NAMALWA (cell line): ENCODE measurements at regions not wholly inside any gene's neighbourhood (a gene's known extent, or its start where the extent isn't known, plus 50 kb on each side); places are given as distances from the start of the nearest gene placed in this dataset.

Source experiments
- DNase-seq: peaks from one replicate; pipeline ENCODE4 v3.0.0-alpha.2; 2015; ENCODE audit warnings: low spot score

DNA sequence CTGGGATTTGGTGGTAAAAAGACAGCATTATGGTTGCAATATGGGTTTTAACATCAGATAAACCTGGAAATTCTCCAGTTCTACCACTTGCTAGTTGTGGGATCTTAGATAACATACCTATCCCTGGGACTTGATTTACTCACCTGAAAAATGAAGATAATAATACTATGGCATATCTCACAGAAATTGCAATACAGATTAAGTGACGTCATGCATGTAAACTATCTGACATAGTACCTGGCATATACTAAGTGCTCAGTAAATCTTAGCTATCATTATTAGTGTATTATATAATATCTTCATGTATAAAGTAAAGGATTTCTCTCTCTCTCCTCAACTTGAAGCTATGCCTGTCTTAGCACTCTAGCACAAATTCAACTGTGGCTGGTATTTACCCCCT, 192.5 kb downstream of the PCDH19 start:
- no peak for DNase-seq

DNA sequence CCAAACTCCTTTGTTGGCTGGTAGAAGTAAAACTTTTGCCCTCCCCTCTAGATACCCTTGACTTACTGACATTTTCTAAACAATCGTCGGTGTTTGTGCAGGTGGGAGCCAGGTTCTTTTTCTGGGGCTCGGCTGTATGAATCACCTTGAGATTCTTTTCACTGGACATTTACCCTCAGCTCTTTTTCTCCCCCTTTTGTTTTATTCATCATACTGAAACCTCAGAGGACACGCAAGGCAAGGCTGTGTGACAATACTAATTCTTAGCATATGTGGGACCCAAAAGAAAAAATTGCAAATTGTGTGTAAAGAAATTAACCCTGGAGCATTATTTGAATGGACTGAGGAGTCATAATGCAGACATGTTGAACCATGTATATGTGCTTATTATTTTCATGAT, 194.0 kb downstream of the PCDH19 start:
- DNase-seq, result no peak

DNA sequence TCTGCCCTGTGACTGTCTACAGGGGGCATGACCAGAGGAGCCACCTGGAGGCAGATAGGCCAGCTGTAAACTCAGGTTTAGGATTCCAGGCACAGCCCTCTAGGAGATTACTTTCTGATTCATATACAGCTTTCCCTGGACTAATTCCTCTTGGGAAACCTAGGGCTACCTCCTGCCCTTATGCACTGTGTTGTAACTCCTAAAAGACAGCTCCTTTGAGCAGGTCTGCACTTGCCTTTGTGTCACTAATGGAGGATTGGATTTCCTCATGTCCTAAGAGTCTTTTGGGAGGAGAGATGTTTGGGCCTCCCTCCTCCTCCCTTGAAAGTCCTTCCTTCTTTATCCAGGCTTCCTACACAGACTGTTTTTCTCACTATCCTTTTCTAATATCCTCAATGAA, 202.0 kb downstream of the PCDH19 start:
- no peak for DNase-seq

DNA sequence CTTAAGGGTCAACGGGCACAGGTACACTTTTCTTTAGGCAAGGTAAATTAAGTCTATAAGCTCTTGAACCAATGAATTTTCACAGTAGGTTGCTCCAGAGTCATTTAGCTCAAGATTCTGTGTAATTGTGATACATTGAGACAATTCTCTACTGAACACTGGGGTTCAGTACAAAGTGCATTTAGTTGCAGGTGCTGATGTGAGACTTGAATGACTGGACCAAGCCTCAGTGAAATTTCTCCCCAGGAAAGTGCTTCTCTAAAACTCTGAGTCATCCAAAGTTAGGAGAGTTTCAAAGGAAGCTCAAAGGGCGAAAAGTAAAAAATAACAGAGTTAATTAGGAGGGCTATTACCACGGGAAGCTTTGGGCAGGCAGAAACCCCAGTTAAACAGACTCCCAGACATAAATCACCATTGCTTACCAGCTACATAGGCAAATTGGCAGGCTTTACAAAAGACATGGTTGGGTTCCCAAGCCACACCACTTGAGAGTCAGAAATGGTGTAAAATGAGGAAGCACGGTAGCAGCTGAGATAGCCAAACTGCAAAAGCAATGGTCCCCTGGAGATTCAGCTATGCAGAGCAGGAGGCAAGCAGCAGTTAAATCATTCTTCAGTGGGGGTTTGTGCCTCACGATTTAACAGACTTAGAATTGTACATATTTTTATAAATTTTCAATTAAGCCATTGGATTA, 202.6 kb downstream of the PCDH19 start:
- DNase-seq, result peak; percentile 0

DNA sequence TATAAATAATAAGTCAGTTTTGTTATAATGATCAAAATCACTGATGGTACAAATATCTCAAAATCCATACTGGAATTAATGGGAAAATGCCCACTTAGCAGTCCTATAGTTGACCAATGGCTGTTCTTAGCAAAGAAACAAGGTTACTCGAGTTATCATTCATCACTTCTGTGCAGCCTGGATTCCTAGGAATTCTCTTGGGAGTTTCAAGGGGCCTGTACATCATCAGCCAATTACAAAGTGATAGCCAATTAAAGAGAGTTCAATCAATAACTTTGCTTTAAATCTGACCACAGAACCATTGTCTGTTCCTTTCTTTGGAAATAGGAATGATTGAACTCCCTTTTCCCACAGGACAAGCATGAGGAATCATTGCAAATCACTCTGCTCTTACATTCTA, 205.5 kb downstream of the PCDH19 start:
- DNase-seq, result no peak

DNA sequence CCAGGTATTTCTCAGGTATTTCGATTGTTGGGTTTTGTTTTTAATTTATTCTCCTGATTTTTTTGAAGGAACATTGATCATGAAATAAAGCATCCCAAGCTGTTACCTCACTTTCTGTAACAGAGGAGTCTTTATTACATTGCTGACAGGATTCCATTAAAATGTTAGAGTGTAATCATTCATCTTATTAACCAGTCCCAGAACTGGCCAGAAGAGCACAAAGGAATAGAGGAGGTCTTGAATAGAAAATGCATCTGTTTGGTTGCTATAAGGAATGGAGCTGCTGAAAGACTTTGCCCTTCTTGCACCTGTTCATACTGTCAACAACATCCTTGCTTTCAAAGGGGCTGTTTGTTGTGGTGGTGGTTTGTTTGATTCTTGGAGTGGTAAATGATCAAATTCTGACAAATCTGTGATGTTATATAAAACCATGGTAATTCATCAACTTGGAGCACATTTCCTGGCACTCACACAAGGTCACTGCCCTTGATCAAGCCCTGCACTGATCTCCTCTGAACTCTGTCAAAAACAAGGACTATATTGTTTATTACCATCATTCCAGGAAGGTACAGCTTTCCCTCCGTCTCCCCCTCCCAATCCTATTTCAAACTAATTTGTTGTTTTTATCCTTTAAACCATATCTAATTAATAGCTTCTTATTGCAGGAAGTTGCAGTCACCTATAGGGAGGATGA, 215.8 kb downstream of the PCDH19 start:
- DNase-seq, result no peak
